Astrocyte of the cerebellum (primary cell): ENCODE measurements at regions not wholly inside any gene's neighbourhood (a gene's known extent, or its start where the extent isn't known, plus 50 kb on each side); places are given as distances from the start of the nearest gene placed in this dataset.
A peak's percentile ranks its signal among the peaks of the same experiment; 100 is the strongest.
"Not testable (repeated sequence)": the region's sequence is repeated elsewhere in the genome, so short reads cannot be mapped to it uniquely, and the experiment has no call there.

ENCODE experiments used
- DNase-seq: peaks from one replicate; pipeline ENCODE4 v3.0.0-alpha.2; 2011; ENCODE audit warnings: low read depth
- H3K4me3 ChIP-seq: 2 replicates; pipeline ENCODE4 v1.5.1; 2011; ENCODE audit warnings: mild to moderate bottlenecking, low read depth, low read length, moderate library complexity
- in situ Hi-C: cut with HindIII; loops from 2 replicates; pipeline ENCODE4 v1.10.0; 2017; ENCODE audit warnings: low sequenced_read_pairs
- TF ChIP-seq, protein P1 (sequence below): IDR thresholded peaks from 2 replicates; pipeline ENCODE4 v1.5.1; 2012; ENCODE audit warnings: low read length, low read depth, moderate library complexity, mild to moderate bottlenecking; ENCODE audit errors: missing control alignments

DNA sequence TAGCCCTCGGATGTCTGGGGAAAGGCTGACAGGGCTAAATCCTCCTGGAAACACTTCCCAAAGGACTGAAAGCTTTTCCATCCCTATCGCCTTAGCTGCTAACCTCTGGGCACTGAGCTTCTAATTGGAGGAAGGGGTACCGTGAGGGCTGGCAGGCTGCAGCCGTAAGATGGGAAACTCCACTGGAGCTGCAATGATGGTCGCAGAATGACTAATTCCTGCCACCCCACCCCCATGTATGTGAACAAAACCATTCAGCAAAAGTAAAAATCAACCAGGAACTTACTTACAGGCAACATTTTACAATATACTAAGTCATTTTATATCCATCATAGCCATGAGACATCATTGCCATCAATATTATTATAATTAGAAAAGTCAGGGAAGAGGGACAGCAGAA lies 133.3 kb downstream of the ABCC12 start:
- H3K4me3 ChIP-seq = no peak overlapping the region
- no peak for DNase-seq
- in situ Hi-C loops = no loop called here
- TF ChIP-seq, protein P1, sequence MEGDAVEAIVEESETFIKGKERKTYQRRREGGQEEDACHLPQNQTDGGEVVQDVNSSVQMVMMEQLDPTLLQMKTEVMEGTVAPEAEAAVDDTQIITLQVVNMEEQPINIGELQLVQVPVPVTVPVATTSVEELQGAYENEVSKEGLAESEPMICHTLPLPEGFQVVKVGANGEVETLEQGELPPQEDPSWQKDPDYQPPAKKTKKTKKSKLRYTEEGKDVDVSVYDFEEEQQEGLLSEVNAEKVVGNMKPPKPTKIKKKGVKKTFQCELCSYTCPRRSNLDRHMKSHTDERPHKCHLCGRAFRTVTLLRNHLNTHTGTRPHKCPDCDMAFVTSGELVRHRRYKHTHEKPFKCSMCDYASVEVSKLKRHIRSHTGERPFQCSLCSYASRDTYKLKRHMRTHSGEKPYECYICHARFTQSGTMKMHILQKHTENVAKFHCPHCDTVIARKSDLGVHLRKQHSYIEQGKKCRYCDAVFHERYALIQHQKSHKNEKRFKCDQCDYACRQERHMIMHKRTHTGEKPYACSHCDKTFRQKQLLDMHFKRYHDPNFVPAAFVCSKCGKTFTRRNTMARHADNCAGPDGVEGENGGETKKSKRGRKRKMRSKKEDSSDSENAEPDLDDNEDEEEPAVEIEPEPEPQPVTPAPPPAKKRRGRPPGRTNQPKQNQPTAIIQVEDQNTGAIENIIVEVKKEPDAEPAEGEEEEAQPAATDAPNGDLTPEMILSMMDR = no peak

DNA sequence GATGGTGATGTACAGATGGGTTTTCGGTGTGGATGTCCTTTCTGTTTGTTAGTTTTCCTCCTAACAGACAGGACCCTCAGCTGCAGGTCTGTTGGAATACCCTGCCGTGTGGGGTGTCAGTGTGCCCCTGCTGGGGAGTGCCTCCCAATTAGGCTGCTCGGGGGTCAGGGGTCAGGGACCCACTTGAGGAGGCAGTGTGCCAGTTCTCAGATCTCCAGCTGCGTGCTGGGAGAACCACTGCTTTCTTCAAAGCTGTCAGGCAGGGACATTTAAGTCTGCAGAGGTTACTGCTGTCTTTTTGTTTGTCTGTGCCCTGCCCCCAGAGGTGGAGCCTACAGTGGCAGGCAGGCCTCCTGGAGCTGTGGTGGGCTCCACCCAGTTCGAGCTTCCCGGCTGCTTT lies 135.2 kb downstream of the ABCC12 start:
- H3K4me3 ChIP-seq, DNase-seq, in situ Hi-C loops: not testable (repeated sequence)

DNA sequence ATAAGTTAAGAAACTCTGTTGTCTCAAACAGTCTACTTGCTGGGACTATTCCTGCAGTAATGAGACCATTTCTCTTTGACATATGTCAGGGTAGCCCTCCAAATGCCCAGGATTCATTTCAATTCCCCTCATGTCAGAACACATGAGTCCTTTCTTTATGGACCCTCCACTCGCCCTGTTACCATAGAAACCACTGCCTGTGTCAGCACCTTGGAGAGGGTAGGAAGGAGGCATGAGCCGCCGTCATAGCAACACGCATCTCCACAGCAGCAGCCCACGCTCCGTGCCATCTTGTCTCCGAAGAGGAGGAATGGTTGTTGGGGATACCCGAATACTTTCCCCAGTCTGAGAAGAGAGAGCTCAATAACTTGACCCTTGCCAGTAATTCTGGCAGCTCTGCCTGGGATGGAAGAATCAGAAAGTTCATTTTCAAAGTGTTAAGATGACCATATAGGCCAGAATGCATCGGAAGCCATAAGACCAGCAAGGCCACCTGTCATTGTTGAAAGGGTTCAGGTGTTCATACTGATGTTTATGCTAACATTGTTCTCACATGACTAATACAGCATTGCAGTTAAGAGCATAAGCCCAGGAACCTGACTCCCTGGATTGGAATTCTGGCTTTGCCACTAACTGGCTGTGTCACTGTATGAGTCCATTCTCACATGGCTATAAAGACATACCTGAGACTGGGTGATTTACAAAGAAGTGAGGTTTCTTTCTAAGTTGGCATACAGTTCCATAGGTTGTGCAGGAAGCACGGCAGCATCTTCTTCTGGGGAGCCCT lies 141.3 kb downstream of the ABCC12 start:
- H3K4me3 ChIP-seq = no peak overlapping the region
- in situ Hi-C loops = no loop called here
- TF ChIP-seq, protein P1 = no peak
- peak; percentile 26 for DNase-seq

DNA sequence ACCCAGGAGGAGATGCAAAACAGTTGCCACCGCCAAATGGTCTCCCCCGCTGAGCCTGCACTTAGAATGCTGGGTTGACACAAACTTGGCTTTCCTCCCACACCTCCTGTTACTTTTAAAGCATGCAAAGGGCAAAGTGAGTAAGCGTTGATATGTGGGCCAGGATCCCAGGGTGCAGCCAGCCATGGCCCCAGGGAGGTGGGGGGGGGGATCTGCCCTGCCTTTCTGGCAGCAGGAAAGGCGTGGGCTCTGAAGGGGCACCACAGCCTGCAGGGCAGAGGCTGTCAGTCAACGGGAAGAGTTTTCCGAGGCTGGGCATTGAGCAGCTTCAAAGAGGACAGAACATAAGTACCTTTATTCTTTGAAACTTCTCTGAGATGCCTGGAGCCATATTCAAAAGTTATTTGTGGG lies 142.3 kb downstream of the ABCC12 start:
- no peak overlapping the region for H3K4me3 ChIP-seq
- peak; percentile 38 for DNase-seq
- in situ Hi-C loops = no loop called here
- TF ChIP-seq, protein P1 = no peak

DNA sequence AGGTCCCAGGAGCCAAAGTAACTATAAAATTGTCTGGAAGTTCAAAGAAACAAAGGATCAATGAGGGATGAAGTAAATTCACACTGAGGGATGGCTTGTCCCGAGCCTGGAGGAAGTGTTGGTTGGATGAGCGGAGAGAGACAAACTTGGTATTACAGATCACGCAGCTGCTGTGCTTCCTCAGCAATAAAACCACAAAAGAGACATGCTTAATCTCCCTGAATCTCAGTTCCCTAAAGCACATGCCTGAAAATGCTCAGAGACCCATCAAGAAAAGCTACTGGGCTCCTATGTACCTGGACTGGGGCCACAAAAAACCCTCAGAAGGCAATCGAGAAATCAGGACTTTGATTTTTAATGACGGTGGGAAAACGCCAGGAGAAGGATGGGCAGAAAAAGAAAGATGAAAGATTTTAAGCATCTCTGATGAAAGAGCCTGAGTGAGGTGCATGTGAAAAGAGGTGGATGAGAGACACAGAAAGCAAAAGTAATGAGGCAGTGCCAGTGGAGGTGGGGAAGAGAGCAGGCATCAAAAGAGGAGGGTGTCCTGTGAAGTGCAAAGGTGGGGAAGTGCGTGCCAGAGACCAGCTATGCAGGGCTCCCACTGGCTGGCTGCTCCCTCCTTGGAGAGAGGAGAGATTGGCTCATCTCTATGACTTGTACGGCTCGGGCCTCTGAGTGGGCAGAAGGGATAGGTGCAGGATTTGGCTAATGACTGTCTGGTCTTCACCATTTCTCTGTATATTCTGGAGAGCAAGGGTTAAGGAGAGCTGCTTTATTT lies 143.7 kb downstream of the ABCC12 start:
- in situ Hi-C loops = no loop called here
- H3K4me3 ChIP-seq = no peak overlapping the region
- DNase-seq = no peak
- TF ChIP-seq, protein P1 = no peak

DNA sequence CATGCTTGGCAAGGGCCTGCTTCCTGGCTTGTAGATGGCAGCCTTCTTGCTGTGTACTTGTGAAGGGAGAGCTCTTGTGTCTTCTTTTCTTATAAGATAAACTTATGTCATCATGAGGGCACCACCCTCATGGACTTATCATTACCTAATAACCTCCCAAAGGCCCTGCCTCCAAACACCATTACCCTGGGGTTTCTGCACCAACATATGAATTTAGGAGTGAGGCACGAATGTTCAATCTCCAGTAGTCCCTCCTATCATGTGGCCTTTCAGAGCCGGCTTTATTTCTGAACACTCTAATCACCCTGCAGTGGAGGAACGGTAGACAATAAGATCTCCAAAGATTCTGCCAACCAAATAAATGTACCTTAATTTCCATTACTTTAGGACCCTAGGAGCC lies 144.3 kb downstream of the ABCC12 start:
- TF ChIP-seq, protein P1 = no peak
- in situ Hi-C loops = no loop called here

DNA sequence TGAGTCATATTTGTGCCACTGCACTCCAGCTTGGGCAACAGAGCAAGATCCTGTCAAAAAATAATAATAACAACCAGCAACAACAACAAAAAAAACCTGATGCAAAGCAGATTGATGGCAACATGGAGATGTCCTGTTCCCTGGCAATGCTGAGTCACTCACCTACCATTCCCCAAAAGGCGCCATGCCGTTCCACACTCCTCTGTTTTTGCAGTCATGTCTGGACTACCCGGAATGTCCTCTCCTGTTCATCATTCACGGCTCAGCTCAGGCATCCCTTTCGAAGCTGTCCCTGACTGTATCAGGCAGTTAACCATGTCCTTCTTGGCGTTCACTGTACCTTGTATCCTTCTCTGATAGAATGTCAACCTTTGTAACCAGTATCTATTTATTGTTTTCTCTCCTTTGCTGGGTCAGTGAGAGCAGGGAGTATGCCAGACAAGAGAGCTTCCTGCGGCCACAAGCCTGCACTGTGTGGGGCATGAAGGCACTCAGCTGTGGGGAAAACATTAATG lies 147.7 kb downstream of the ABCC12 start:
- H3K4me3 ChIP-seq = no peak overlapping the region
- no peak for DNase-seq
- in situ Hi-C loops = no loop called here
- TF ChIP-seq, protein P1 = no peak

More for the DNA sequence above, 144.3 kb downstream of the ABCC12 start:
- H3K4me3 ChIP-seq = no peak overlapping the region
- no peak for DNase-seq
